CMK (cell line): ENCODE measurements at regions not wholly inside any gene's neighbourhood (a gene's known extent, or its start where the extent isn't known, plus 50 kb on each side); places are given as distances from the start of the nearest gene placed in this dataset.

Experiments
- DNase-seq: peaks from one replicate; pipeline ENCODE4 v3.0.0-alpha.2; 2010; ENCODE audit warnings: low read depth

- peak; percentile 64 for DNase-seq
Observed at GRCh38 chr11:70824605-70825245, 426.4 kb downstream of the CTTN start.

- no peak for DNase-seq
Observed at GRCh38 chr11:70825893-70826540, 426.4 kb downstream of the SHANK2 start.

- no peak for DNase-seq
Observed at GRCh38 chr11:70826541-70827335, 425.6 kb downstream of the SHANK2 start.

- no peak for DNase-seq
Observed at GRCh38 chr11:70828593-70829082, 423.7 kb downstream of the SHANK2 start.

GRCh38 chr11:70829134-70829885, 423.1 kb downstream of the SHANK2 start:
- DNase-seq: no peak

- no peak for DNase-seq
Observed at GRCh38 chr11:70829886-70830272, 422.5 kb downstream of the SHANK2 start.

- no peak for DNase-seq
Observed at GRCh38 chr11:70833011-70833410, 419.4 kb downstream of the SHANK2 start.

GRCh38 chr11:70833554-70833953, 418.8 kb downstream of the SHANK2 start:
- DNase-seq: no peak

GRCh38 chr11:70834277-70834940, 418.0 kb downstream of the SHANK2 start:
- DNase-seq: no peak

GRCh38 chr11:70834984-70835560, 417.3 kb downstream of the SHANK2 start:
- DNase-seq: no peak

GRCh38 chr11:70836071-70836470, 416.3 kb downstream of the SHANK2 start:
- DNase-seq: no peak

GRCh38 chr11:70838198-70838597, 414.2 kb downstream of the SHANK2 start:
- DNase-seq: no peak

GRCh38 chr11:70839851-70840250, 412.5 kb downstream of the SHANK2 start:
- no peak for DNase-seq

- DNase-seq: no peak
Observed at GRCh38 chr11:70841264-70841663, 411.1 kb downstream of the SHANK2 start.

- DNase-seq: no peak
Observed at GRCh38 chr11:70842256-70842655, 410.1 kb downstream of the SHANK2 start.

- DNase-seq: no peak
Observed at GRCh38 chr11:70842701-70843100, 409.7 kb downstream of the SHANK2 start.

GRCh38 chr11:70843906-70844305, 408.5 kb downstream of the SHANK2 start:
- DNase-seq: no peak

- DNase-seq: no peak
Observed at GRCh38 chr11:70844387-70844786, 408.0 kb downstream of the SHANK2 start.

- no peak for DNase-seq
Observed at GRCh38 chr11:70845591-70846041, 406.8 kb downstream of the SHANK2 start.

GRCh38 chr11:70846781-70847655, 405.4 kb downstream of the SHANK2 start:
- no peak for DNase-seq
